CD14-positive monocyte (primary cell): ENCODE measurements at regions not wholly inside any gene's neighbourhood (a gene's known extent, or its start where the extent isn't known, plus 50 kb on each side); places are given as distances from the start of the nearest gene placed in this dataset.

Source experiments
- DNase-seq, 3 donors: peaks; one replicate each; pipeline ENCODE4 v3.0.0-alpha.2; 2011 to 2022
- H2AFZ ChIP-seq: 2 replicates; pipeline ENCODE4 v1.6.0; 2012; ENCODE audit warnings: mild to moderate bottlenecking, low read depth, low read length, inconsistent platforms; ENCODE audit not compliant: insufficient read depth, poor library complexity, severe bottlenecking
- H3K27ac ChIP-seq, 2 donors: 1 replicate in 1 of 2; 2 replicates in 1 of 2; pipeline ENCODE4 v1.5.1; 2012 to 2013; ENCODE audit warnings: low read length in 2 of 2, control low read depth in 1 of 2, inconsistent platforms in 1 of 2, low read depth in 1 of 2, mild to moderate bottlenecking in 1 of 2
- H3K27me3 ChIP-seq, 2 donors: one replicate each; pipeline versions ENCODE4 v1.6.0 to v1.6.1; 2011 to 2013; ENCODE audit warnings: low read length in 2 of 2; ENCODE audit not compliant: control insufficient read depth in 2 of 2, insufficient read depth in 2 of 2
- H3K36me3 ChIP-seq, 2 donors: replicated peaks in 1 of 2; 1 replicate in 1 of 2; 2 replicates in 1 of 2; pipeline versions ENCODE4 v1.5.1 to v1.6.1; 2012 to 2013; ENCODE audit warnings: low read length in 2 of 2, control low read depth in 1 of 2, inconsistent platforms in 1 of 2, mild to moderate bottlenecking in 1 of 2; ENCODE audit not compliant: insufficient read depth in 2 of 2, control insufficient read depth in 1 of 2
- H3K4me1 ChIP-seq, 2 donors: 1 replicate in 1 of 2; 2 replicates in 1 of 2; pipeline versions ENCODE4 v1.5.1 to v1.6.1; 2012 to 2013; ENCODE audit warnings: low read length in 2 of 2, control low read depth in 1 of 2, inconsistent platforms in 1 of 2, mild to moderate bottlenecking in 1 of 2, moderate library complexity in 1 of 2; ENCODE audit not compliant: insufficient read depth in 2 of 2, control insufficient read depth in 1 of 2
- H3K4me2 ChIP-seq: replicated peaks from 2 replicates; pipeline ENCODE3; 2012; ENCODE audit warnings: low read length, moderate library complexity, mild to moderate bottlenecking; ENCODE audit not compliant: poor library complexity, severe bottlenecking; ENCODE audit errors: extremely low read depth
- H3K4me3 ChIP-seq, 3 experiments: fragments of 200-600 bp in 1 of 3; sonication (generic) in 1 of 3; replicated peaks in 1 of 3; 1 replicate in 2 of 3; 2 replicates in 1 of 3; pipeline ENCODE4 v1.5.1; 2011 to 2013; ENCODE audit warnings: low read length in 3 of 3, mild to moderate bottlenecking in 3 of 3, control low read depth in 2 of 3, low read depth in 2 of 3, inconsistent platforms in 1 of 3, moderate library complexity in 1 of 3
- H3K79me2 ChIP-seq: 2 replicates; pipeline ENCODE4 v1.6.0; 2012; ENCODE audit warnings: mild to moderate bottlenecking, control low read depth, inconsistent platforms, low read length, moderate library complexity; ENCODE audit not compliant: insufficient read depth
- H3K9ac ChIP-seq: 2 replicates; pipeline ENCODE4 v1.6.0; 2017; ENCODE audit warnings: low read length, mild to moderate bottlenecking; ENCODE audit not compliant: insufficient read depth, poor library complexity, severe bottlenecking
- H3K9me3 ChIP-seq, 2 donors: replicated peaks in 1 of 2; 1 replicate in 1 of 2; 2 replicates in 1 of 2; pipeline versions ENCODE4 v1.5.1 to v1.6.1; 2012 to 2013; ENCODE audit warnings: low read length in 2 of 2, control low read depth in 1 of 2; ENCODE audit not compliant: control insufficient read depth in 1 of 2, insufficient read depth in 1 of 2
- H4K20me1 ChIP-seq: 2 replicates; pipeline ENCODE4 v1.6.0; 2012; ENCODE audit warnings: mild to moderate bottlenecking, low read length, control low read depth, moderate library complexity; ENCODE audit not compliant: insufficient read depth
- H3K27ac Mint-ChIP-seq, 7 donors: one replicate each; pipeline ENCODE4 v1.8.0; 2020; ENCODE audit warnings: mild to moderate bottlenecking in 7 of 7, mixed read lengths in 7 of 7, moderate library complexity in 6 of 7, inconsistent platforms in 2 of 7
- H3K27me3 Mint-ChIP-seq, 3 donors: one replicate each; pipeline ENCODE4 v1.8.0; 2021 to 2022; ENCODE audit warnings: low read depth in 3 of 3, mild to moderate bottlenecking in 3 of 3, mixed read lengths in 3 of 3, moderate library complexity in 3 of 3, inconsistent platforms in 1 of 3
- H3K36me3 Mint-ChIP-seq, 2 donors: one replicate each; pipeline ENCODE4 v1.8.0; 2020; ENCODE audit warnings: mixed read lengths in 2 of 2, inconsistent platforms in 1 of 2, mild to moderate bottlenecking in 1 of 2
- H3K4me1 Mint-ChIP-seq: one replicate; pipeline ENCODE4 v1.8.0; 2020; ENCODE audit warnings: mild to moderate bottlenecking, mixed read lengths
- H3K4me3 Mint-ChIP-seq, 2 donors: one replicate each; pipeline ENCODE4 v1.8.0; 2020; ENCODE audit warnings: mild to moderate bottlenecking in 2 of 2, mixed read lengths in 2 of 2, moderate library complexity in 1 of 2
- H3K9me3 Mint-ChIP-seq, 7 donors: one replicate each; pipeline ENCODE4 v1.8.0; 2020 to 2022; ENCODE audit warnings: mixed read lengths in 7 of 7, mild to moderate bottlenecking in 6 of 7, moderate library complexity in 6 of 7, inconsistent platforms in 2 of 7
- CTCF ChIP-seq: fragments of 200-600 bp; IDR thresholded peaks from one replicate; pipeline ENCODE4 v1.8.0; 2022; ENCODE audit warnings: antibody characterized with exemption, mild to moderate bottlenecking
- WGBS: methylation state at CpG from one replicate; pipeline ENCODE4 v1.1.5; 2013; ENCODE audit warnings: missing lambda C conversion rate; ENCODE audit not compliant: insufficient coverage; 5-methylcytosine and 5-hydroxymethylcytosine counted together
- intact Hi-C, 2 donors: fragments of 100-400 bp; cut with micrococcal nuclease; formaldehyde crosslinking; loops; one replicate each; pipeline versions ENCODE4 v1.15.0 to v1.15.1; 2023

- Histone ChIP-seq H3K4me1 (no peaks in the 10 kb centered on the region), H3K79me2 (no peaks in the 10 kb centered on the region), H3K4me3 (no peak overlapping the region), H2AFZ (no peak overlapping the region), H3K36me3 (no peaks in the 10 kb centered on the region), H3K4me2 (no peak overlapping the region), H3K27ac (no peak overlapping the region), H3K27me3 (no peaks in the 10 kb centered on the region), H3K9me3 (peaks cover 8 to 15% of the 10 kb centered on the region in 2 donors), H4K20me1 (no peaks in the 10 kb centered on the region), H3K9ac (no peak overlapping the region)
- H3K4me1 Mint-ChIP-seq: no peaks in the 10 kb centered on the region
- no peak overlapping the region for H3K27ac Mint-ChIP-seq
- no peak overlapping the region for H3K4me3 Mint-ChIP-seq
- peaks cover 0 to 16% (median 5%) of the 10 kb centered on the region in 7 donors for H3K9me3 Mint-ChIP-seq
- H3K27me3 Mint-ChIP-seq: no peaks in the 10 kb centered on the region
- WGBS: no CpG with 5 or more reads among the region's 2 CpGs
- no peak for DNase-seq
- H3K36me3 Mint-ChIP-seq: no peaks in the 10 kb centered on the region
- no peak for TF ChIP-seq CTCF
- intact Hi-C loops: no loop called here
Observed at GRCh38 chr7:84629640-84630318, 435.2 kb upstream of the SEMA3A start.

GRCh38 chr7:84629216-84629615 lies 434.6 kb upstream of the SEMA3A start:
- Histone ChIP-seq H3K27me3 (no peaks in the 10 kb centered on the region), H2AFZ (no peak overlapping the region), H4K20me1 (no peaks in the 10 kb centered on the region), H3K4me1 (no peaks in the 10 kb centered on the region), H3K9ac (no peak overlapping the region), H3K79me2 (no peaks in the 10 kb centered on the region), H3K27ac (no peak overlapping the region), H3K4me2 (no peak overlapping the region), H3K36me3 (no peaks in the 10 kb centered on the region), H3K4me3 (no peak overlapping the region), H3K9me3 (peaks cover 8 to 15% of the 10 kb centered on the region in 2 donors)
- DNase-seq: no peak
- TF ChIP-seq CTCF: no peak
- Mint-ChIP-seq H3K36me3 (no peaks in the 10 kb centered on the region), H3K27me3 (no peaks in the 10 kb centered on the region), H3K4me1 (no peaks in the 10 kb centered on the region), H3K4me3 (no peak overlapping the region), H3K27ac (no peak overlapping the region), H3K9me3 (peaks cover 0 to 16% (median 5%) of the 10 kb centered on the region in 7 donors)
- no CpG with 5 or more reads among the region's 3 CpGs for WGBS
- intact Hi-C loops: no loop called here
